ENCODE measurements at regions not wholly inside any gene's neighbourhood (a gene's known extent, or its start where the extent isn't known, plus 50 kb on each side); places are given as distances from the start of the nearest gene placed in this dataset.

DNA sequence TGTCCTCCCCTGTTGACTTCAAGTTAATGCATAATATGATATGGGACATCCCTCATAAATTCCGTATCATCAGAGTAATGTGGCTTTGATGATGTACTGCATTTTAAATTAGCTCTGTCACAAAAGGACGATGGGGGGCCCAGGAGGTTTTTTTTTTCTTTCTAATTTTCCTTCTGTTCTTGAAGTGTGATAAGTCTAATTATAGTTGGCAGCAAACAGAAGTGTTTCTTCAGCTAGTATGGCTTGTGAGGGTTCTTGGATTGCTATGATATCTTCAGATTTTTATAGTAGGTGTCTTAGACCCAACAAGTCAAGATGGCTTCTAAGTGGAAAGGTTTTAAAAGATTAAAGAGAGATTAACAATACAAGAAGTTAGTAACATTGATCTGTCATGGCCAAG is 796.2 kb upstream of the RBFOX1 start:
- TF ChIP-seq, protein P1, sequence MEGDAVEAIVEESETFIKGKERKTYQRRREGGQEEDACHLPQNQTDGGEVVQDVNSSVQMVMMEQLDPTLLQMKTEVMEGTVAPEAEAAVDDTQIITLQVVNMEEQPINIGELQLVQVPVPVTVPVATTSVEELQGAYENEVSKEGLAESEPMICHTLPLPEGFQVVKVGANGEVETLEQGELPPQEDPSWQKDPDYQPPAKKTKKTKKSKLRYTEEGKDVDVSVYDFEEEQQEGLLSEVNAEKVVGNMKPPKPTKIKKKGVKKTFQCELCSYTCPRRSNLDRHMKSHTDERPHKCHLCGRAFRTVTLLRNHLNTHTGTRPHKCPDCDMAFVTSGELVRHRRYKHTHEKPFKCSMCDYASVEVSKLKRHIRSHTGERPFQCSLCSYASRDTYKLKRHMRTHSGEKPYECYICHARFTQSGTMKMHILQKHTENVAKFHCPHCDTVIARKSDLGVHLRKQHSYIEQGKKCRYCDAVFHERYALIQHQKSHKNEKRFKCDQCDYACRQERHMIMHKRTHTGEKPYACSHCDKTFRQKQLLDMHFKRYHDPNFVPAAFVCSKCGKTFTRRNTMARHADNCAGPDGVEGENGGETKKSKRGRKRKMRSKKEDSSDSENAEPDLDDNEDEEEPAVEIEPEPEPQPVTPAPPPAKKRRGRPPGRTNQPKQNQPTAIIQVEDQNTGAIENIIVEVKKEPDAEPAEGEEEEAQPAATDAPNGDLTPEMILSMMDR (IDR thresholded peaks at IDR 0.05; ENCODE audit: insufficient read depth, low read length, poor library complexity, severe bottlenecking), result no peak
- TF ChIP-seq EZH2phosphoT487 (conservative IDR thresholded peaks at IDR 0.05; ENCODE audit: low read length), result no peak
- H3F3A ChIP-seq (ENCODE audit: insufficient read depth), result no peaks in the 10 kb centered on the region
- H3K4me2 ChIP-seq (ENCODE audit: low read depth, low read length, poor library complexity, severe bottlenecking), result no peak overlapping the region
- no peaks in the 10 kb centered on the region for H3K27me3 ChIP-seq (ENCODE audit: low read length)
- H3K79me2 ChIP-seq (ENCODE audit: insufficient read depth, low read length), result no peaks in the 10 kb centered on the region
- no peak overlapping the region for H3K4me3 ChIP-seq (ENCODE audit: insufficient read depth, low read length, poor library complexity, severe bottlenecking)
- H3K9me3 ChIP-seq (ENCODE audit: insufficient read depth, low read length), result no peaks in the 10 kb centered on the region
- no peak overlapping the region for H2AFZ ChIP-seq (ENCODE audit: low read depth, low read length, severe bottlenecking)
- H3K36me3 ChIP-seq (ENCODE audit: low read length), result no peaks in the 10 kb centered on the region
- no peaks in the 10 kb centered on the region for H3K9me2 ChIP-seq (replicated peaks; ENCODE audit: insufficient read depth, low read length)
- H3K9ac ChIP-seq (ENCODE audit: low read length), result no peak overlapping the region
- no peak overlapping the region for H3K27ac ChIP-seq (ENCODE audit: low read depth, low read length)
- H4K20me1 ChIP-seq (ENCODE audit: low read depth, low read length), result no peaks in the 10 kb centered on the region

DNA sequence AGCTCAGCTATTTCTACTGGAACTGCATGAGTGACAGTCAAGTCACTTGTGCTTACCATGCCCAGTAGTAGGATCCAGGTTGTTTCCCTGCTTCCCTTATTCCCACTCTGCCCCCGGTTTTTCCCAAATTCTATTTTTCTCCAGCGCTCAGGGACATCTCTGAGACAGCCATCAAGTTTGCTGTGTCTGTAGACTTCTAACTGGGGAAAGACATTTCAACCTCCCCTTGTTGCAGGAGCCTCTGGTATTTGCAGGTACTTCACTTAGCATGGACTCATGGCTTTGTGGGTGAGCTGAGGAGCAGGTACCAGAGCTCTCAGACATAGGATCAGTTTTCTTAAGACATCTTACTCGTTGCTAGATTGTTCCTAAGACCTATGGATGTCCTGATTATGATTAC is 801.6 kb upstream of the RBFOX1 start:
- H3K27me3 ChIP-seq (ENCODE audit: low read length), result no peaks in the 10 kb centered on the region
- H3K9ac ChIP-seq (ENCODE audit: low read length), result no peak overlapping the region
- H3K36me3 ChIP-seq (ENCODE audit: low read length), result no peaks in the 10 kb centered on the region
- H3K9me3 ChIP-seq (ENCODE audit: insufficient read depth, low read length), result no peaks in the 10 kb centered on the region
- no peaks in the 10 kb centered on the region for H3K79me2 ChIP-seq (ENCODE audit: insufficient read depth, low read length)
- H4K20me1 ChIP-seq (ENCODE audit: low read depth, low read length), result no peaks in the 10 kb centered on the region
- no peak overlapping the region for H3K4me3 ChIP-seq (ENCODE audit: insufficient read depth, low read length, poor library complexity, severe bottlenecking)
- H2AFZ ChIP-seq (ENCODE audit: low read depth, low read length, severe bottlenecking), result no peak overlapping the region
- H3K4me2 ChIP-seq (ENCODE audit: low read depth, low read length, poor library complexity, severe bottlenecking), result no peak overlapping the region
- no peaks in the 10 kb centered on the region for H3K9me2 ChIP-seq (replicated peaks; ENCODE audit: insufficient read depth, low read length)
- no peaks in the 10 kb centered on the region for H3F3A ChIP-seq (ENCODE audit: insufficient read depth)
- H3K27ac ChIP-seq (ENCODE audit: low read depth, low read length), result no peak overlapping the region
- TF ChIP-seq, protein P1 (IDR thresholded peaks at IDR 0.05; ENCODE audit: insufficient read depth, low read length, poor library complexity, severe bottlenecking), result no peak
- no peak for TF ChIP-seq EZH2phosphoT487 (conservative IDR thresholded peaks at IDR 0.05; ENCODE audit: low read length)

DNA sequence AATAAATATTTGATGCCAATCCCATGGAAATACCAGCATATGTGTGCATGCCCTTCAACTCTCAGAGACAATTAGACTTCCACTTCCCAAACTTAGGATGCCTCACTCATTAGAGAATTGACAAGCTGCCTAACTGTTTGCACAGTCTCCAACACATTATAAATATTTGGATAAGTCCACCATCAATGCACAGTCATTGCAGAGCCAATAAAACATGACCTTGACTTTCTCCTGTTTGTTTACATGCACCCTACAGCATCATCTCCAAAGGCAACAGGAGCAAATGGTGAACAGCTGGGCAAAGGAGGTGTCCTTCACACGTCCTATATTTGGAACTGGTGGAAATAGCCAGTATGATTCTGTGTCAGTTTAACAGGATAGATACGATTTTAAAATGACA is 804.4 kb upstream of the RBFOX1 start:
- no peaks in the 10 kb centered on the region for H3K36me3 ChIP-seq (ENCODE audit: low read length)
- H3K27me3 ChIP-seq (ENCODE audit: low read length), result no peaks in the 10 kb centered on the region
- TF ChIP-seq, protein P1 (IDR thresholded peaks at IDR 0.05; ENCODE audit: insufficient read depth, low read length, poor library complexity, severe bottlenecking), result no peak
- TF ChIP-seq EZH2phosphoT487 (conservative IDR thresholded peaks at IDR 0.05; ENCODE audit: low read length), result no peak

More for the DNA sequence above, 804.4 kb upstream of the RBFOX1 start:
- H3K4me2 ChIP-seq (ENCODE audit: low read depth, low read length, poor library complexity, severe bottlenecking), result no peak overlapping the region
- no peak overlapping the region for H3K4me3 ChIP-seq (ENCODE audit: insufficient read depth, low read length, poor library complexity, severe bottlenecking)
- no peaks in the 10 kb centered on the region for H3F3A ChIP-seq (ENCODE audit: insufficient read depth)
- H2AFZ ChIP-seq (ENCODE audit: low read depth, low read length, severe bottlenecking), result no peak overlapping the region
- H3K9me3 ChIP-seq (ENCODE audit: insufficient read depth, low read length), result no peaks in the 10 kb centered on the region
- no peak overlapping the region for H3K27ac ChIP-seq (ENCODE audit: low read depth, low read length)
- no peaks in the 10 kb centered on the region for H4K20me1 ChIP-seq (ENCODE audit: low read depth, low read length)
- no peaks in the 10 kb centered on the region for H3K79me2 ChIP-seq (ENCODE audit: insufficient read depth, low read length)
- H3K9me2 ChIP-seq (replicated peaks; ENCODE audit: insufficient read depth, low read length), result no peaks in the 10 kb centered on the region
- H3K9ac ChIP-seq (ENCODE audit: low read length), result no peak overlapping the region

Measured in SU-DHL-6 (cell line).